22Rv1 (cell line): ENCODE measurements at regions not wholly inside any gene's neighbourhood (a gene's known extent, or its start where the extent isn't known, plus 50 kb on each side); places are given as distances from the start of the nearest gene placed in this dataset.

Source experiments
- H3K27ac ChIP-seq: fragments of 450-650 bp; 2 replicates; pipeline ENCODE4 v1.5.1; 2017
- CTCF ChIP-seq: fragments of 450-650 bp; IDR thresholded peaks from 2 replicates; pipeline ENCODE4 v1.5.1; 2017; ENCODE audit warnings: mild to moderate bottlenecking
- ZFX ChIP-seq: fragments of 450-650 bp; IDR thresholded peaks from 2 replicates; pipeline ENCODE4 v1.6.1; 2017; ENCODE audit warnings: antibody characterized with exemption, borderline replicate concordance

- TF ChIP-seq ZFX (no peak), CTCF (no peak)
- H3K27ac ChIP-seq = no peak overlapping the region
These were observed 254.2 kb upstream of the HABP2 start for GRCh38 chr10:113298616-113299015.

- H3K27ac ChIP-seq = no peak overlapping the region
- no peak for TF ChIP-seq ZFX
- TF ChIP-seq CTCF = no peak
These were observed 252.7 kb upstream of the HABP2 start for GRCh38 chr10:113300201-113300600.

GRCh38 chr10:113300617-113301016, 252.2 kb upstream of the HABP2 start:
- H3K27ac ChIP-seq = no peak overlapping the region
- TF ChIP-seq ZFX = no peak
- TF ChIP-seq CTCF = no peak

- H3K27ac ChIP-seq = no peak overlapping the region
- TF ChIP-seq CTCF (peak; percentile 16), ZFX (no peak)
These were observed 251.4 kb upstream of the HABP2 start for GRCh38 chr10:113301342-113301984.

GRCh38 chr10:113302062-113302461, 250.8 kb upstream of the HABP2 start:
- H3K27ac ChIP-seq = no peak overlapping the region
- TF ChIP-seq ZFX (no peak), CTCF (no peak)

- H3K27ac ChIP-seq = no peak overlapping the region
- TF ChIP-seq CTCF = no peak
- no peak for TF ChIP-seq ZFX
These were observed 249.2 kb upstream of the HABP2 start for GRCh38 chr10:113303544-113304146.

- TF ChIP-seq CTCF (no peak), ZFX (no peak)
- no peak overlapping the region for H3K27ac ChIP-seq
These were observed 248.1 kb upstream of the HABP2 start for GRCh38 chr10:113304726-113305125.
